Uterus (tissue), 3 donors: ENCODE measurements at regions not wholly inside any gene's neighbourhood (a gene's known extent, or its start where the extent isn't known, plus 50 kb on each side); places are given as distances from the start of the nearest gene placed in this dataset. TPM values are rescaled to one million over a fixed set of nuclear protein-coding genes. Genes with fewer than 3 reads are reported as not detected.

Experiments
- DNase-seq, 2 donors: peaks; one replicate each; pipeline ENCODE4 v3.0.0-alpha.2; 2019 to 2020
- H3K27ac ChIP-seq, 2 donors: fragments of 200-600 bp; sonication (generic); 1 replicate in 1 of 2; 2 replicates in 1 of 2; pipeline ENCODE4 v1.5.1; 2016 to 2018
- H3K27me3 ChIP-seq, 2 donors: fragments of 200-600 bp; sonication (generic); one replicate each; pipeline ENCODE4 v1.5.1; 2018 to 2019; ENCODE audit warnings: control low read depth in 1 of 2
- H3K36me3 ChIP-seq, 2 donors: fragments of 200-600 bp; sonication (generic); one replicate each; pipeline ENCODE4 v1.5.1; 2019; ENCODE audit warnings: control low read depth in 1 of 2
- H3K4me1 ChIP-seq, 2 donors: fragments of 200-600 bp; sonication (generic); one replicate each; pipeline ENCODE4 v1.5.1; 2018 to 2019; ENCODE audit warnings: control low read depth in 1 of 2
- H3K4me3 ChIP-seq, 2 donors: fragments of 200-600 bp; sonication (generic); 1 replicate in 1 of 2; 2 replicates in 1 of 2; pipeline ENCODE4 v1.5.1; 2018 to 2019; ENCODE audit warnings: mild to moderate bottlenecking in 1 of 2
- H3K9me3 ChIP-seq, 2 donors: fragments of 200-600 bp; sonication (generic); one replicate each; pipeline ENCODE4 v1.5.1; 2019; ENCODE audit warnings: control low read depth in 1 of 2
- POLR2A ChIP-seq, 2 donors: fragments of 450-650 bp; IDR thresholded peaks; one replicate each; pipeline ENCODE4 v1.6.1; 2016; ENCODE audit warnings: antibody characterized with exemption in 2 of 2, mild to moderate bottlenecking in 1 of 2, moderate library complexity in 1 of 2
- intact Hi-C: fragments of 100-400 bp; cut with DNase I; formaldehyde crosslinking; loops from one replicate; pipeline ENCODE4 v1.15.1; 2023; ENCODE audit warnings: low total_unique reads
- small RNA-seq: library from RNA; depleted of rRNA; stranded (forward); fragments of <200 nt; gene quantifications from one replicate; pipeline ENCODE3, GENCODE V24; 2016
- TF ChIP-seq, protein P1 (sequence below), 4 experiments: fragments of 200-600 bp in 2 of 4; fragments of 450-650 bp in 2 of 4; sonication (generic) in 2 of 4; IDR thresholded peaks; one replicate each; pipeline ENCODE4 v1.5.1; 2016 to 2019; ENCODE audit warnings: antibody characterized with exemption in 4 of 4, mild to moderate bottlenecking in 2 of 4, moderate library complexity in 1 of 4
- donor health status: DM: yes; HTN: yes; CAD: no.

- intact Hi-C loops = no loop called here
- DNase-seq = no peak
- no peaks in the 10 kb centered on the region for H3K4me1 ChIP-seq
- H3K27me3 ChIP-seq = no peaks in the 10 kb centered on the region
- H3K36me3 ChIP-seq = no peaks in the 10 kb centered on the region
- no peak overlapping the region for H3K4me3 ChIP-seq
- H3K27ac ChIP-seq = no peak overlapping the region
- no peak for TF ChIP-seq POLR2A (IDR thresholded peaks at IDR 0.05)
- TF ChIP-seq, protein P1, sequence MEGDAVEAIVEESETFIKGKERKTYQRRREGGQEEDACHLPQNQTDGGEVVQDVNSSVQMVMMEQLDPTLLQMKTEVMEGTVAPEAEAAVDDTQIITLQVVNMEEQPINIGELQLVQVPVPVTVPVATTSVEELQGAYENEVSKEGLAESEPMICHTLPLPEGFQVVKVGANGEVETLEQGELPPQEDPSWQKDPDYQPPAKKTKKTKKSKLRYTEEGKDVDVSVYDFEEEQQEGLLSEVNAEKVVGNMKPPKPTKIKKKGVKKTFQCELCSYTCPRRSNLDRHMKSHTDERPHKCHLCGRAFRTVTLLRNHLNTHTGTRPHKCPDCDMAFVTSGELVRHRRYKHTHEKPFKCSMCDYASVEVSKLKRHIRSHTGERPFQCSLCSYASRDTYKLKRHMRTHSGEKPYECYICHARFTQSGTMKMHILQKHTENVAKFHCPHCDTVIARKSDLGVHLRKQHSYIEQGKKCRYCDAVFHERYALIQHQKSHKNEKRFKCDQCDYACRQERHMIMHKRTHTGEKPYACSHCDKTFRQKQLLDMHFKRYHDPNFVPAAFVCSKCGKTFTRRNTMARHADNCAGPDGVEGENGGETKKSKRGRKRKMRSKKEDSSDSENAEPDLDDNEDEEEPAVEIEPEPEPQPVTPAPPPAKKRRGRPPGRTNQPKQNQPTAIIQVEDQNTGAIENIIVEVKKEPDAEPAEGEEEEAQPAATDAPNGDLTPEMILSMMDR (IDR thresholded peaks at IDR 0.05) = no peak
- H3K9me3 ChIP-seq = no peaks in the 10 kb centered on the region
Measured at GRCh38 chr21:23218667-23219066, 2220.5 kb downstream of the NCAM2 start.

DNA sequence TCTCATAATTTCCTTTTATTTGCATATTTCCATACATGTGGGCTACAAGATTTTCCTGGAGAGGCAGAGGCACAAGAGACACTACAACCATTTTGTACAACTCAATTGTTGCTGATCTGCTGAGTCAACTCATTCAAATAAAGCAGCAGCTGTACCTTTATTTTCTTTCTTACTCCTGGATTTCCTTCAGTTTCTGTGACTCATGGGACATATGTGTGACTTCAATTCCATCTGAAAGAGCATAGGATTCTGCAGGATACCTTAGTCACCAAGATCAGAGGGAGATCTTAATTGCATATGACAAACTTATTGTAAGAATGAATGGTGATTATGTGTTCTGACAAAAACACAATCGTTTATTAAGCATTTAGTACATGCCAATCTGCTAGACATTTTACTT lies 2219.4 kb downstream of the NCAM2 start:
- Histone ChIP-seq H3K4me3 (no peak overlapping the region), H3K36me3 (no peaks in the 10 kb centered on the region), H3K9me3 (no peaks in the 10 kb centered on the region), H3K27me3 (no peaks in the 10 kb centered on the region), H3K4me1 (no peaks in the 10 kb centered on the region), H3K27ac (no peak overlapping the region)
- intact Hi-C loops = no loop called here
- no peak for DNase-seq
- TF ChIP-seq, protein P1 (IDR thresholded peaks at IDR 0.05) = no peak
- no peak for TF ChIP-seq POLR2A (IDR thresholded peaks at IDR 0.05)

GRCh38 chr21:23215261-23215660 lies 2217.1 kb downstream of the NCAM2 start:
- Histone ChIP-seq H3K36me3 (no peaks in the 10 kb centered on the region), H3K27me3 (no peaks in the 10 kb centered on the region), H3K4me3 (no peak overlapping the region), H3K9me3 (no peaks in the 10 kb centered on the region), H3K27ac (no peak overlapping the region), H3K4me1 (no peaks in the 10 kb centered on the region)
- DNase-seq = no peak
- TF ChIP-seq, protein P1 (IDR thresholded peaks at IDR 0.05) = no peak
- TF ChIP-seq POLR2A (IDR thresholded peaks at IDR 0.05) = no peak
- intact Hi-C loops = no loop called here

Small RNA genes in the stretch of these regions (small RNA-seq; reads per million reads assigned to genes)
- gene AP001340.1 (not detected), gene RF00019 (not detected), gene RN7SKP236 (not detected), gene RNA5SP489 (not detected), gene RNU2-55P (not detected)
